ENCODE measurements at regions not wholly inside any gene's neighbourhood (a gene's known extent, or its start where the extent isn't known, plus 50 kb on each side); places are given as distances from the start of the nearest gene placed in this dataset.

- no peak for TF ChIP-seq CTCF (conservative IDR thresholded peaks at IDR 0.05; ENCODE audit: low read depth, low read length)
- no peak for TF ChIP-seq EZH2 (IDR thresholded peaks at IDR 0.05; ENCODE audit: low read length, unreplicated experiment)
- TF ChIP-seq EZH2phosphoT487 (IDR thresholded peaks at IDR 0.05; ENCODE audit: borderline replicate concordance, low read length) = no peak
These were observed 214.0 kb downstream of the KLF13 start for GRCh38 chr15:31540633-31541032.

Data from PC-3 (cell line).